H9 (cell line): ENCODE measurements at regions not wholly inside any gene's neighbourhood (a gene's known extent, or its start where the extent isn't known, plus 50 kb on each side); places are given as distances from the start of the nearest gene placed in this dataset.

ENCODE experiments used
- DNase-seq: peaks from one replicate; pipeline ENCODE4 v3.0.0-alpha.2; 2017
- H2AFZ ChIP-seq: one replicate; pipeline ENCODE4 v1.6.1; 2013; ENCODE audit warnings: mild to moderate bottlenecking, low read length, control low read depth, moderate library complexity
- H2AK5ac ChIP-seq: 2 replicates; pipeline ENCODE4 v1.6.1; 2013; ENCODE audit warnings: low read length, control low read depth, mixed read lengths; ENCODE audit not compliant: insufficient read length
- H2BK120ac ChIP-seq: one replicate; pipeline ENCODE4 v1.6.1; 2013; ENCODE audit warnings: low read depth, mild to moderate bottlenecking, low read length, control low read depth, inconsistent platforms; ENCODE audit not compliant: poor library complexity, severe bottlenecking
- H2BK12ac ChIP-seq: 2 replicates; pipeline ENCODE4 v1.6.1; 2013; ENCODE audit warnings: low read length, control low read depth, mixed read lengths, low read depth; ENCODE audit not compliant: insufficient read length
- H2BK15ac ChIP-seq: 2 replicates; pipeline ENCODE4 v1.6.1; 2013; ENCODE audit warnings: low read depth, low read length, control low read depth
- H2BK20ac ChIP-seq: one replicate; pipeline ENCODE4 v1.6.1; 2013; ENCODE audit warnings: low read depth, mild to moderate bottlenecking, low read length, control low read depth, inconsistent platforms; ENCODE audit not compliant: poor library complexity, severe bottlenecking
- H2BK5ac ChIP-seq: 2 replicates; pipeline ENCODE4 v1.6.1; 2013; ENCODE audit warnings: low read length, control low read depth, mixed read lengths; ENCODE audit not compliant: insufficient read length
- H3K14ac ChIP-seq: 2 replicates; pipeline ENCODE4 v1.6.1; 2013; ENCODE audit warnings: low read length, control low read depth; ENCODE audit not compliant: insufficient read depth
- H3K18ac ChIP-seq: 2 replicates; pipeline ENCODE4 v1.6.1; 2013; ENCODE audit warnings: low read depth, mild to moderate bottlenecking, mixed read lengths, low read length, control low read depth; ENCODE audit not compliant: insufficient read length
- H3K23ac ChIP-seq: 2 replicates; pipeline ENCODE4 v1.6.1; 2013; ENCODE audit warnings: low read length, control low read depth, mixed read lengths, low read depth; ENCODE audit not compliant: insufficient read length
- H3K23me2 ChIP-seq: 2 replicates; pipeline ENCODE4 v1.6.1; 2013; ENCODE audit warnings: low read depth, mild to moderate bottlenecking, mixed read lengths, low read length, control low read depth; ENCODE audit not compliant: insufficient read length, poor library complexity, severe bottlenecking
- H3K27ac ChIP-seq: 2 replicates; pipeline ENCODE4 v1.5.1; 2013; ENCODE audit warnings: low read length, control low read depth, mixed read lengths, low read depth; ENCODE audit not compliant: insufficient read length
- H3K27me3 ChIP-seq: 2 replicates; pipeline ENCODE4 v1.6.1; 2013; ENCODE audit warnings: low read length, control low read depth, inconsistent platforms; ENCODE audit not compliant: insufficient read depth
- H3K4ac ChIP-seq: 2 replicates; pipeline ENCODE4 v1.6.1; 2013; ENCODE audit warnings: low read depth, mild to moderate bottlenecking, control low read depth, inconsistent platforms, low read length, moderate library complexity
- H3K4me1 ChIP-seq: 2 replicates; pipeline ENCODE4 v1.6.1; 2013; ENCODE audit warnings: low read length, control low read depth, inconsistent platforms; ENCODE audit not compliant: insufficient read depth
- H3K4me2 ChIP-seq: 2 replicates; pipeline ENCODE4 v1.6.1; 2013; ENCODE audit warnings: low read length, control low read depth, mixed read lengths; ENCODE audit not compliant: insufficient read length, insufficient read depth
- H3K56ac ChIP-seq: 2 replicates; pipeline ENCODE4 v1.6.1; 2013; ENCODE audit warnings: low read depth, mild to moderate bottlenecking, mixed read lengths, low read length, control low read depth; ENCODE audit not compliant: insufficient read length
- H3K79me1 ChIP-seq: 2 replicates; pipeline ENCODE4 v1.6.1; 2013; ENCODE audit warnings: low read depth, mild to moderate bottlenecking, moderate library complexity, low read length, control low read depth, inconsistent platforms; ENCODE audit not compliant: insufficient read depth, poor library complexity, severe bottlenecking
- H3K79me2 ChIP-seq: 2 replicates; pipeline ENCODE4 v1.6.1; 2013; ENCODE audit warnings: low read length, control low read depth, inconsistent platforms; ENCODE audit not compliant: insufficient read depth
- H3K9ac ChIP-seq: 2 replicates; pipeline ENCODE4 v1.6.1; 2013; ENCODE audit warnings: low read length, control low read depth, mixed read lengths; ENCODE audit not compliant: insufficient read length; ENCODE audit errors: extremely low read depth
- H3K9me3 ChIP-seq: one replicate; pipeline ENCODE4 v1.6.1; 2013; ENCODE audit warnings: low read depth, low read length, inconsistent platforms; ENCODE audit not compliant: control insufficient read depth
- H3T11ph ChIP-seq: one replicate; pipeline ENCODE4 v1.6.1; 2013; ENCODE audit warnings: mild to moderate bottlenecking, low read length, control low read depth, inconsistent platforms
- H4K20me1 ChIP-seq: one replicate; pipeline ENCODE4 v1.6.1; 2013; ENCODE audit not compliant: control insufficient read depth, insufficient read length, insufficient read depth
- H4K5ac ChIP-seq: 2 replicates; pipeline ENCODE4 v1.6.1; 2013; ENCODE audit warnings: low read depth, mild to moderate bottlenecking, mixed read lengths, low read length, control low read depth; ENCODE audit not compliant: insufficient read length
- H4K8ac ChIP-seq: replicated peaks from 2 replicates; pipeline ENCODE4 v1.6.1; 2013; ENCODE audit warnings: low read length, control low read depth, mixed read lengths, low read depth; ENCODE audit not compliant: insufficient read length
- H4K91ac ChIP-seq: 2 replicates; pipeline ENCODE4 v1.6.1; 2013; ENCODE audit warnings: low read depth, mild to moderate bottlenecking, moderate library complexity, mixed read lengths, low read length, control low read depth; ENCODE audit not compliant: insufficient read length
- H3K27ac Mint-ChIP-seq, 3 experiments: 2 replicates in 2 of 3; 3 replicates in 1 of 3; pipeline ENCODE4 v1.8.0; 2020 to 2021; ENCODE audit warnings: mixed read lengths in 3 of 3, mild to moderate bottlenecking in 1 of 3, moderate library complexity in 1 of 3
- H3K27me3 Mint-ChIP-seq: 2 replicates; pipeline ENCODE4 v1.8.0; 2021; ENCODE audit warnings: low read depth, mild to moderate bottlenecking, moderate library complexity, mixed read lengths
- H3K36me3 Mint-ChIP-seq, 3 experiments: 2 replicates in 2 of 3; 3 replicates in 1 of 3; pipeline ENCODE4 v1.8.0; 2020 to 2021; ENCODE audit warnings: low read depth in 3 of 3, mixed read lengths in 3 of 3; ENCODE audit not compliant: insufficient read depth in 1 of 3
- H3K4me1 Mint-ChIP-seq, 2 experiments: 2 replicates each; pipeline ENCODE4 v1.8.0; 2020; ENCODE audit warnings: mixed read lengths in 2 of 2
- H3K4me3 Mint-ChIP-seq, 2 experiments: 2 replicates in 1 of 2; 3 replicates in 1 of 2; pipeline ENCODE4 v1.8.0; 2020 to 2021; ENCODE audit warnings: mild to moderate bottlenecking in 2 of 2, mixed read lengths in 2 of 2, moderate library complexity in 1 of 2
- H3K9me3 Mint-ChIP-seq, 2 experiments: 2 replicates in 1 of 2; 3 replicates in 1 of 2; pipeline ENCODE4 v1.8.0; 2020; ENCODE audit warnings: mild to moderate bottlenecking in 2 of 2, mixed read lengths in 2 of 2, moderate library complexity in 1 of 2
- CTCF ChIP-seq: fragments of 200-600 bp; sonication (generic); conservative IDR thresholded peaks from 3 replicates; pipeline ENCODE4 v1.8.0; 2021; ENCODE audit warnings: antibody characterized with exemption, mild to moderate bottlenecking
- WGBS: extraction: QIAGEN DNeasy Blood & Tissue Kit; methylation state at CpG from one replicate; pipeline ENCODE4 v1.1.7; 2013; ENCODE audit warnings: missing lambda C conversion rate, low lambda C conversion rate, mixed read lengths; ENCODE audit not compliant: insufficient read length; ENCODE audit errors: extremely low coverage; 5-methylcytosine and 5-hydroxymethylcytosine counted together

- H3K14ac ChIP-seq, result no peak overlapping the region
- no peak overlapping the region for H4K5ac ChIP-seq
- no peaks in the 10 kb centered on the region for H3K23me2 ChIP-seq
- Mint-ChIP-seq H3K27ac (no peak overlapping the region), H3K4me1 (peaks cover 16 to 21% of the 10 kb centered on the region in 2 experiments), H3K4me3 (no peak overlapping the region), H3K36me3 (no peaks in the 10 kb centered on the region), H3K27me3 (no peaks in the 10 kb centered on the region; the same call in 1 of the 2 replicates), H3K9me3 (no peaks in the 10 kb centered on the region)
- no peak overlapping the region for H3K27ac ChIP-seq
- H3K79me1 ChIP-seq, result no peaks in the 10 kb centered on the region
- no peak overlapping the region for H3K23ac ChIP-seq
- H2AK5ac ChIP-seq, result no peak overlapping the region
- no CpG with 5 or more reads among the region's 3 CpGs for WGBS
- H2AFZ ChIP-seq, result no peak overlapping the region
- H3K4me2 ChIP-seq, result no peak overlapping the region
- no peak overlapping the region for H3K9ac ChIP-seq
- H2BK15ac ChIP-seq, result no peak overlapping the region
- no peak for TF ChIP-seq CTCF
- H2BK120ac ChIP-seq, result no peak overlapping the region
- no peak overlapping the region for H3T11ph ChIP-seq
- H3K4ac ChIP-seq, result no peak overlapping the region
- no peak for DNase-seq
- H3K79me2 ChIP-seq, result no peaks in the 10 kb centered on the region
- no peak overlapping the region for H3K18ac ChIP-seq
- no peaks in the 10 kb centered on the region for H3K27me3 ChIP-seq
- H4K20me1 ChIP-seq, result no peaks in the 10 kb centered on the region
- H2BK5ac ChIP-seq, result no peak overlapping the region
- H4K8ac ChIP-seq, result no peak overlapping the region
- H4K91ac ChIP-seq, result no peak overlapping the region
- no peak overlapping the region for H2BK12ac ChIP-seq
- H2BK20ac ChIP-seq, result no peak overlapping the region
- no peak overlapping the region for H3K56ac ChIP-seq
- no peaks in the 10 kb centered on the region for H3K4me1 ChIP-seq
- no peaks in the 10 kb centered on the region for H3K9me3 ChIP-seq
Observed at GRCh38 chr4:25539241-25539640, 116.4 kb upstream of the SLC34A2 start.
